ENCODE measurements at regions not wholly inside any gene's neighbourhood (a gene's known extent, or its start where the extent isn't known, plus 50 kb on each side); places are given as distances from the start of the nearest gene placed in this dataset.
"Not testable (repeated sequence)": the region's sequence is repeated elsewhere in the genome, so short reads cannot be mapped to it uniquely, and the experiment has no call there.

GRCh38 chr5:68067976-68068603, 147.5 kb upstream of the PIK3R1 start:
- DNase-seq (ENCODE audit: low read depth in 2 of 2): no peak

- DNase-seq (ENCODE audit: low read depth in 2 of 2): no peak
These were observed 148.3 kb upstream of the PIK3R1 start for GRCh38 chr5:68067291-68067690.

- DNase-seq (ENCODE audit: low read depth in 2 of 2): no peak
These were observed 149.1 kb upstream of the PIK3R1 start for GRCh38 chr5:68066277-68066955.

- not testable (repeated sequence) for DNase-seq (ENCODE audit: low read depth in 2 of 2)
These were observed 150.2 kb upstream of the PIK3R1 start for GRCh38 chr5:68065321-68065720.

- DNase-seq (ENCODE audit: low read depth in 2 of 2): no peak
These were observed 155.2 kb upstream of the PIK3R1 start for GRCh38 chr5:68060382-68060781.

GRCh38 chr5:68057191-68057590, 158.4 kb upstream of the PIK3R1 start:
- DNase-seq (ENCODE audit: low read depth in 2 of 2): no peak

- DNase-seq (ENCODE audit: low read depth in 2 of 2): no peak
These were observed 159.9 kb upstream of the PIK3R1 start for GRCh38 chr5:68055686-68056085.

- DNase-seq (ENCODE audit: low read depth in 2 of 2): no peak
These were observed 160.9 kb upstream of the PIK3R1 start for GRCh38 chr5:68054638-68055037.

GRCh38 chr5:68053202-68053601, 162.4 kb upstream of the PIK3R1 start:
- no peak for DNase-seq (ENCODE audit: low read depth in 2 of 2)

- no peak for DNase-seq (ENCODE audit: low read depth in 2 of 2)
These were observed 166.4 kb upstream of the PIK3R1 start for GRCh38 chr5:68049053-68049713.

- no peak for DNase-seq (ENCODE audit: low read depth in 2 of 2)
These were observed 167.0 kb upstream of the PIK3R1 start for GRCh38 chr5:68048516-68048915.

GRCh38 chr5:68048054-68048453, 167.5 kb upstream of the PIK3R1 start:
- DNase-seq (ENCODE audit: low read depth in 2 of 2): not testable (repeated sequence)

GRCh38 chr5:68047035-68047434, 168.5 kb upstream of the PIK3R1 start:
- no peak for DNase-seq (ENCODE audit: low read depth in 2 of 2)

GRCh38 chr5:68046445-68046844, 169.1 kb upstream of the PIK3R1 start:
- DNase-seq (ENCODE audit: low read depth in 2 of 2): no peak

- DNase-seq (ENCODE audit: low read depth in 2 of 2): no peak
These were observed 174.3 kb upstream of the PIK3R1 start for GRCh38 chr5:68041293-68041692.

GRCh38 chr5:68037546-68037945, 178.0 kb upstream of the PIK3R1 start:
- no peak for DNase-seq (ENCODE audit: low read depth in 2 of 2)

GRCh38 chr5:68033961-68034571, 181.5 kb upstream of the PIK3R1 start:
- DNase-seq (ENCODE audit: low read depth in 2 of 2): no peak

GRCh38 chr5:68033029-68033428, 182.5 kb upstream of the PIK3R1 start:
- DNase-seq (ENCODE audit: low read depth in 2 of 2): no peak

- DNase-seq (ENCODE audit: low read depth in 2 of 2): no peak
These were observed 183.3 kb upstream of the PIK3R1 start for GRCh38 chr5:68032216-68032762.

- DNase-seq (ENCODE audit: low read depth in 2 of 2): no peak
These were observed 187.3 kb upstream of the PIK3R1 start for GRCh38 chr5:68028131-68028727.

- no peak for DNase-seq (ENCODE audit: low read depth in 2 of 2)
These were observed 188.0 kb upstream of the PIK3R1 start for GRCh38 chr5:68027519-68027918.

All from activated CD4-positive, alpha-beta T cell treated with anti-CD3 and anti-CD28 coated beads for 24 hours (primary cell).